Colonic mucosa (tissue), 4 donors: ENCODE measurements at regions not wholly inside any gene's neighbourhood (a gene's known extent, or its start where the extent isn't known, plus 50 kb on each side); places are given as distances from the start of the nearest gene placed in this dataset.

Source experiments
- DNase-seq: peaks from one replicate; pipeline ENCODE4 v3.0.0-alpha.2; 2020
- H3K27ac ChIP-seq: fragments of 200-600 bp; one replicate; pipeline ENCODE4 v1.8.0; 2021
- H3K27me3 ChIP-seq: fragments of 200-600 bp; one replicate; pipeline ENCODE4 v1.8.0; 2021
- H3K36me3 ChIP-seq: fragments of 200-600 bp; one replicate; pipeline ENCODE4 v1.8.0; 2021
- H3K4me1 ChIP-seq: fragments of 200-600 bp; one replicate; pipeline ENCODE4 v1.8.0; 2021; ENCODE audit warnings: mild to moderate bottlenecking
- H3K4me3 ChIP-seq: fragments of 200-600 bp; one replicate; pipeline ENCODE4 v1.8.0; 2021
- H3K9ac ChIP-seq, 2 donors: one replicate each; pipeline ENCODE4 v1.7.0; 2013; ENCODE audit warnings: control low read depth in 2 of 2, low read depth in 2 of 2, low read length in 2 of 2
- H3K9me3 ChIP-seq: fragments of 200-600 bp; one replicate; pipeline ENCODE4 v1.8.0; 2021
- CTCF ChIP-seq: fragments of 200-600 bp; IDR thresholded peaks from one replicate; pipeline ENCODE4 v1.8.0; 2022; ENCODE audit warnings: antibody characterized with exemption, mild to moderate bottlenecking
- intact Hi-C: fragments of 100-400 bp; cut with DNase I; formaldehyde crosslinking; loops from one replicate; pipeline ENCODE4 v1.14.1; 2022
- donor health status: healthy.
- donor health status: DM: no; HTN: no; CAD: no.
- donor health status: DM: no; HTN: no; CAD: no.

- Histone ChIP-seq H3K4me3 (no peak overlapping the region), H3K9ac (no peak overlapping the region), H3K4me1 (no peaks in the 10 kb centered on the region), H3K36me3 (no peaks in the 10 kb centered on the region), H3K27me3 (no peaks in the 10 kb centered on the region), H3K9me3 (no peaks in the 10 kb centered on the region), H3K27ac (no peak overlapping the region)
- no peak for DNase-seq
- intact Hi-C loops: no loop called here
- TF ChIP-seq CTCF: no peak
Measured at GRCh38 chr20:60857708-60858107, 394.4 kb upstream of the CDH4 start.

GRCh38 chr20:60862601-60863000, 389.5 kb upstream of the CDH4 start:
- Histone ChIP-seq H3K9me3 (no peaks in the 10 kb centered on the region), H3K9ac (no peak overlapping the region), H3K27ac (no peak overlapping the region), H3K4me3 (no peak overlapping the region), H3K27me3 (no peaks in the 10 kb centered on the region), H3K36me3 (no peaks in the 10 kb centered on the region), H3K4me1 (no peaks in the 10 kb centered on the region)
- TF ChIP-seq CTCF: no peak
- no peak for DNase-seq
- intact Hi-C loops: no loop called here

- Histone ChIP-seq H3K27me3 (no peaks in the 10 kb centered on the region), H3K4me3 (no peak overlapping the region), H3K9me3 (no peaks in the 10 kb centered on the region), H3K4me1 (no peaks in the 10 kb centered on the region), H3K9ac (no peak overlapping the region), H3K36me3 (no peaks in the 10 kb centered on the region), H3K27ac (no peak overlapping the region)
- no peak for TF ChIP-seq CTCF
- DNase-seq: no peak
- intact Hi-C loops: no loop called here
Measured at GRCh38 chr20:60863548-60863947, 388.5 kb upstream of the CDH4 start.

GRCh38 chr20:60867589-60867988, 384.5 kb upstream of the CDH4 start:
- Histone ChIP-seq H3K27me3 (no peaks in the 10 kb centered on the region), H3K4me3 (no peak overlapping the region), H3K9me3 (no peaks in the 10 kb centered on the region), H3K4me1 (no peaks in the 10 kb centered on the region), H3K9ac (no peak overlapping the region), H3K36me3 (no peaks in the 10 kb centered on the region), H3K27ac (no peak overlapping the region)
- TF ChIP-seq CTCF: no peak
- intact Hi-C loops: no loop called here
- DNase-seq: no peak

- intact Hi-C loops: no loop called here
- H3K27ac ChIP-seq: no peak overlapping the region
- TF ChIP-seq CTCF: no peak
- no peaks in the 10 kb centered on the region for H3K36me3 ChIP-seq
- no peak overlapping the region for H3K4me3 ChIP-seq
- no peaks in the 10 kb centered on the region for H3K9me3 ChIP-seq
- no peak overlapping the region for H3K9ac ChIP-seq
- DNase-seq: no peak
- H3K27me3 ChIP-seq: no peaks in the 10 kb centered on the region
- H3K4me1 ChIP-seq: no peaks in the 10 kb centered on the region
Measured at GRCh38 chr20:60868316-60868891, 383.7 kb upstream of the CDH4 start.
